GM23248 (cell line): ENCODE measurements at regions not wholly inside any gene's neighbourhood (a gene's known extent, or its start where the extent isn't known, plus 50 kb on each side); places are given as distances from the start of the nearest gene placed in this dataset.

Source experiments
- DNase-seq: peaks from one replicate; pipeline ENCODE4 v3.0.0-alpha.2; 2015
- H2AFZ ChIP-seq: fragments of 200-600 bp; sonication (generic); 2 replicates; pipeline ENCODE4 v1.6.1; 2016; ENCODE audit warnings: antibody characterized with exemption
- H3F3A ChIP-seq: fragments of 200-600 bp; sonication (generic); 2 replicates; pipeline ENCODE4 v1.6.1; 2016; ENCODE audit warnings: mild to moderate bottlenecking, antibody characterized with exemption, mixed run types; ENCODE audit not compliant: insufficient read depth
- H3K27ac ChIP-seq: fragments of 200-600 bp; sonication (generic); 2 replicates; pipeline ENCODE4 v1.5.1; 2016; ENCODE audit warnings: mild to moderate bottlenecking
- H3K27me3 ChIP-seq: fragments of 200-600 bp; sonication (generic); replicated peaks from 2 replicates; pipeline ENCODE4 v1.6.1; 2016; ENCODE audit warnings: mild to moderate bottlenecking; ENCODE audit not compliant: insufficient read depth
- H3K36me3 ChIP-seq: fragments of 200-600 bp; sonication (generic); 2 replicates; pipeline ENCODE4 v1.6.1; 2016; ENCODE audit warnings: low read depth, mild to moderate bottlenecking
- H3K4me1 ChIP-seq: fragments of 200-600 bp; sonication (generic); 2 replicates; pipeline ENCODE4 v1.6.1; 2016; ENCODE audit warnings: mild to moderate bottlenecking; ENCODE audit not compliant: insufficient read depth
- H3K4me2 ChIP-seq: fragments of 200-600 bp; sonication (generic); one replicate; pipeline ENCODE4 v1.6.1; 2016; ENCODE audit warnings: mild to moderate bottlenecking; ENCODE audit not compliant: unreplicated experiment
- H3K4me3 ChIP-seq: fragments of 200-600 bp; sonication (generic); 2 replicates; pipeline ENCODE4 v1.5.1; 2016; ENCODE audit warnings: mild to moderate bottlenecking
- H3K79me2 ChIP-seq: fragments of 200-600 bp; sonication (generic); 2 replicates; pipeline ENCODE4 v1.6.1; 2016; ENCODE audit warnings: mild to moderate bottlenecking; ENCODE audit not compliant: insufficient read depth
- H3K9ac ChIP-seq: fragments of 200-600 bp; sonication (generic); 2 replicates; pipeline ENCODE4 v1.6.1; 2016; ENCODE audit warnings: mild to moderate bottlenecking
- H3K9me2 ChIP-seq: fragments of 200-600 bp; sonication (generic); 2 replicates; pipeline ENCODE4 v1.6.1; 2016; ENCODE audit warnings: mixed run types, mild to moderate bottlenecking, moderate library complexity; ENCODE audit not compliant: insufficient read depth
- H3K9me3 ChIP-seq: fragments of 200-600 bp; sonication (generic); one replicate; pipeline ENCODE4 v1.6.1; 2017; ENCODE audit warnings: low read depth
- H4K20me1 ChIP-seq: fragments of 200-600 bp; sonication (generic); 2 replicates; pipeline ENCODE4 v1.6.0; 2016; ENCODE audit not compliant: insufficient read depth
- EZH2 ChIP-seq: fragments of 200-600 bp; sonication (generic); IDR thresholded peaks from 2 replicates; pipeline ENCODE4 v1.6.1; 2018; ENCODE audit warnings: antibody characterized with exemption, mild to moderate bottlenecking; ENCODE audit not compliant: insufficient read depth, poor library complexity, severe bottlenecking
- EZH2phosphoT487 ChIP-seq: fragments of 200-600 bp; sonication (generic); IDR thresholded peaks from 2 replicates; pipeline ENCODE4 v1.6.1; 2018; ENCODE audit warnings: antibody characterized with exemption, moderate library complexity, mild to moderate bottlenecking, low read depth; ENCODE audit not compliant: insufficient read depth
- WGBS, 2 experiments: methylation state at CpG; one replicate each; pipeline ENCODE4 v1.1.6; 2015 to 2017; ENCODE audit warnings: low lambda C conversion rate in 2 of 2, low coverage in 1 of 2; ENCODE audit errors: missing lambda C conversion rate in 2 of 2; 5-methylcytosine and 5-hydroxymethylcytosine counted together
- in situ Hi-C: fragments of 300-500 bp; cut with MboI; formaldehyde crosslinking; loops from 2 replicates; pipeline ENCODE4 v1.15.0; 2020

- 33 to 42% methylated on average over 2 of the region's 2 CpGs for WGBS, 2 experiments
Observed at GRCh38 chr18:60950634-60951033, 382.6 kb upstream of the CDH20 start.

GRCh38 chr18:60951091-60951490, 382.1 kb upstream of the CDH20 start:
- no peaks in the 10 kb centered on the region for H4K20me1 ChIP-seq
- H3K9me2 ChIP-seq = no peaks in the 10 kb centered on the region
- H3K27ac ChIP-seq = no peak overlapping the region
- H3K9ac ChIP-seq = no peak overlapping the region
- H3K4me2 ChIP-seq = no peak overlapping the region
- no peaks in the 10 kb centered on the region for H3K4me1 ChIP-seq
- in situ Hi-C loops = no loop called here
- H3F3A ChIP-seq = no peaks in the 10 kb centered on the region
- no peak for DNase-seq
- no peaks in the 10 kb centered on the region for H3K79me2 ChIP-seq
- no peaks in the 10 kb centered on the region for H3K9me3 ChIP-seq
- H3K4me3 ChIP-seq = no peak overlapping the region
- no peak overlapping the region for H2AFZ ChIP-seq
- no peaks in the 10 kb centered on the region for H3K27me3 ChIP-seq
- 73 to 82% methylated on average over 2 of the region's 2 CpGs for WGBS, 2 experiments
- no peaks in the 10 kb centered on the region for H3K36me3 ChIP-seq
- TF ChIP-seq EZH2phosphoT487 (no peak), EZH2 (no peak)

More at GRCh38 chr18:60950634-60951033, 382.6 kb upstream of the CDH20 start:
- DNase-seq = no peak
- no peak for TF ChIP-seq EZH2phosphoT487
- no peak for TF ChIP-seq EZH2
- in situ Hi-C loops = no loop called here
- Histone ChIP-seq H3K27me3 (no peaks in the 10 kb centered on the region), H3K9ac (no peak overlapping the region), H3F3A (no peaks in the 10 kb centered on the region), H3K36me3 (no peaks in the 10 kb centered on the region), H3K79me2 (no peaks in the 10 kb centered on the region), H3K4me1 (no peaks in the 10 kb centered on the region), H2AFZ (no peak overlapping the region), H3K9me3 (no peaks in the 10 kb centered on the region), H3K9me2 (no peaks in the 10 kb centered on the region), H3K4me2 (no peak overlapping the region), H4K20me1 (no peaks in the 10 kb centered on the region), H3K4me3 (no peak overlapping the region), H3K27ac (no peak overlapping the region)

GRCh38 chr18:60962625-60963024, 370.6 kb upstream of the CDH20 start:
- Histone ChIP-seq H3K4me2 (no peak overlapping the region), H3K9me3 (no peaks in the 10 kb centered on the region), H3K36me3 (no peaks in the 10 kb centered on the region), H4K20me1 (no peaks in the 10 kb centered on the region), H3K9me2 (no peaks in the 10 kb centered on the region), H3K27ac (no peak overlapping the region), H2AFZ (no peak overlapping the region), H3K79me2 (no peaks in the 10 kb centered on the region), H3K27me3 (no peaks in the 10 kb centered on the region), H3K9ac (no peak overlapping the region), H3F3A (no peaks in the 10 kb centered on the region), H3K4me1 (no peaks in the 10 kb centered on the region), H3K4me3 (no peak overlapping the region)
- in situ Hi-C loops = no loop called here
- WGBS, 2 experiments = 28 to 45% methylated on average over 2 of the region's 2 CpGs
- no peak for DNase-seq
- no peak for TF ChIP-seq EZH2phosphoT487
- TF ChIP-seq EZH2 = no peak

GRCh38 chr18:60965856-60966255, 367.4 kb upstream of the CDH20 start:
- Histone ChIP-seq H3K27me3 (no peaks in the 10 kb centered on the region), H3K9me2 (no peaks in the 10 kb centered on the region), H2AFZ (no peak overlapping the region), H3K9ac (no peak overlapping the region), H3K4me1 (no peaks in the 10 kb centered on the region), H3K4me3 (no peak overlapping the region), H3K4me2 (no peak overlapping the region), H3F3A (no peaks in the 10 kb centered on the region), H3K36me3 (no peaks in the 10 kb centered on the region), H3K9me3 (no peaks in the 10 kb centered on the region), H3K79me2 (no peaks in the 10 kb centered on the region), H3K27ac (no peak overlapping the region), H4K20me1 (no peaks in the 10 kb centered on the region)
- in situ Hi-C loops = no loop called here
- DNase-seq = no peak
- TF ChIP-seq EZH2phosphoT487 = no peak
- TF ChIP-seq EZH2 = no peak

GRCh38 chr18:60966876-60967275, 366.4 kb upstream of the CDH20 start:
- no peaks in the 10 kb centered on the region for H3K9me3 ChIP-seq
- no peaks in the 10 kb centered on the region for H3K36me3 ChIP-seq
- H3K9ac ChIP-seq = no peak overlapping the region
- no peaks in the 10 kb centered on the region for H4K20me1 ChIP-seq
- WGBS, 2 experiments = 33 to 38% methylated on average over 2 of the region's 2 CpGs
- H3F3A ChIP-seq = no peaks in the 10 kb centered on the region
- no peak overlapping the region for H2AFZ ChIP-seq
- DNase-seq = no peak
- no peak overlapping the region for H3K4me3 ChIP-seq
- no peak overlapping the region for H3K4me2 ChIP-seq
- no peak for TF ChIP-seq EZH2
- in situ Hi-C loops = no loop called here
- H3K79me2 ChIP-seq = no peaks in the 10 kb centered on the region
- no peaks in the 10 kb centered on the region for H3K9me2 ChIP-seq
- H3K4me1 ChIP-seq = no peaks in the 10 kb centered on the region
- no peak overlapping the region for H3K27ac ChIP-seq
- no peaks in the 10 kb centered on the region for H3K27me3 ChIP-seq
